ENCODE measurements at regions not wholly inside any gene's neighbourhood (a gene's known extent, or its start where the extent isn't known, plus 50 kb on each side); places are given as distances from the start of the nearest gene placed in this dataset.

GRCh38 chr13:73286942-73287620, 228.3 kb downstream of the KLF5 start:
- DNase-seq (ENCODE audit: low read depth), result no peak

DNA sequence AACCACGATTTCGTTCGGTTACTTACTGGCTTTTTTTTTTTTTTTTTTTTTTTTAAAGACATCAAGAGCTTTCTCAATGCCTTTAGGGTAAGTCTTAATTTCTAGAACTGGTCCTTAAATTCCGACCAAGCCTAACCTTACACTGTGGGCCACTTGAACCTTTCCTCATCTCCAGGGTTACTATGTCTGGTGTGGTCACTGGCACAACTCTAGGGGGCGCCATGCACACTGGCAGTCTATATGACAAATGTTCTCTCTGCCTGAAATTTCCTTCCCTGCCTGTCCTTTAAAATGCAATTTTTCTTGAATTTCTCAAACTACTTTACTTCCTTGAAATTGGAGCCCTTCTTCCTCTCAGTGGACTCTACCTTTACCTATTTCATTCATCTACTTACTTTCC, 227.4 kb downstream of the KLF5 start:
- no peak for DNase-seq (ENCODE audit: low read depth)

DNA sequence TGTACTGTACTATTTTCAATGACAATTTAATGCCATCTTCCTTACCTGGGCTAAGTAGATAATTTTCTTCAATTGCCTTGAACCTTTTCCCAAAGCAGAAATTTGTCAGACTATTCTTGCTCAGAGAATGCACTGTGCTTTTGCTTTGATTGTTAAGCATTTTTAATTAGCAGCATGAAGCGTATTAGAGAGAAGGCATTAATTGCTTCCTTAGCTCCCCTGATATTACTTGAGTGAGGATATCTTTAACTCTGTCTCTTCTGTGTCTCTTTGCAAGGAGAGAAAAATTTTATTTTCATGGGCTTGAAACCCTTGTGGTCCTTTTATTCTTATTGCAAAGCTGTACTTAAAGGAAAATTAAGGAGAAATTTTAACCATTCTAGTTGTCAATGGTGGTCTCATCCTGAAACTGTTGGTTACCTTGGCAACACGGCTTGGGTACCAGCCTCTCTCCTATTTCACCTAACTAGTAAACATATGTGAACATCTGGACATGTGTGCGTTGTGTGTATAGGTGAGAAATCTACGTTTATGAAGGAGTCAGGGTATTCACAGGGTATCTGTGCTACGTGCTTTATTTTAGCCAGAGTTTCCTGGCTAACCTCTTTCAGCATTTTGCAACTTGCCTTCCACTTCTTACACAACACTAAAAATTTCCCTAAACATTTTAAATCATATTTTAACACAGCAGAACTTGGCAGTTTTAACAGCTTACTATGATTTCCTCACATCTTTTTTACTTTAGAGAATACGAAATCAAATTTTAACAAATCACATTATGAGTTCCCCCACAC, 225.5 kb downstream of the KLF5 start:
- no peak for DNase-seq (ENCODE audit: low read depth)

GRCh38 chr13:73283636-73284035, 224.8 kb downstream of the KLF5 start:
- DNase-seq (ENCODE audit: low read depth), result no peak

DNA sequence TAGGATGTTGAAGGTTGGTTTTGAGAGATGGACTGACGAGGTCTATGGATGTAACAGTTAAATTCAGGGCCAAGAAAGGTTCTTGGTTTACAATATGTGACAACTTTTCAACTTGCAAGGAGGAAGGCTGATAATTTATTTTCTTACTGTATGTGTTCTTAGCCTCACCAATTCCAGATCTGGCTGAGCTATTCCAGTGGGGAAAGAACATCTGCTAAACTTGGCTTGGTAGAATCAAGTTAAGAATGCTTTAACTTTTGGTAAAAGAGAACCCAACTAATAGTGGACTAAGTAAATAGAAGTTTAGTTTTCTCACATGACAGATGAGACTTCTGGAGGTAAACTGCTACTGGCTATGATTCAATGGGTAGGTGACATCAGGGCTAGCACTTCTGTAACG, 222.9 kb downstream of the KLF5 start:
- DNase-seq (ENCODE audit: low read depth), result no peak

GRCh38 chr13:73278186-73278585, 219.4 kb downstream of the KLF5 start:
- no peak for DNase-seq (ENCODE audit: low read depth)

- DNase-seq (ENCODE audit: low read depth), result no peak
Observed at GRCh38 chr13:73275163-73275562, 216.4 kb downstream of the KLF5 start.

DNA sequence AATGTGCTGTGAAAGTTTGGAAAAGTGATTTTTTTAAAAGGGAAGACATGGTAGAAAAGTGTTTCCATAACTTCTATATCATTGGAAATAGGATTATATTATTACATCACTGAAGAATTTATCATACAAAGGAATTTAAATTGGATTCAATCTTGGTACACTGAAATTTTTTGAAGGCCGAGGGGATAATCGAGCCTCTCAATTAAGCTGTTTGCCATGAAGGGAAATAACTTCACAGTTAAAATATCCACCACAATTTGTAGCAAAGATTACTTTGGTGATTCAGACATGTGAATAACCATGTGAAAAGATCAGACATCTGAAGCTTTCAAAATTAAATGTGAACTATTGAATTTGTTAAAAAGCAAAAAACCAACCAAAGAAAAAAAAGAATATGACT, 215.3 kb downstream of the KLF5 start:
- DNase-seq (ENCODE audit: low read depth), result no peak

DNA sequence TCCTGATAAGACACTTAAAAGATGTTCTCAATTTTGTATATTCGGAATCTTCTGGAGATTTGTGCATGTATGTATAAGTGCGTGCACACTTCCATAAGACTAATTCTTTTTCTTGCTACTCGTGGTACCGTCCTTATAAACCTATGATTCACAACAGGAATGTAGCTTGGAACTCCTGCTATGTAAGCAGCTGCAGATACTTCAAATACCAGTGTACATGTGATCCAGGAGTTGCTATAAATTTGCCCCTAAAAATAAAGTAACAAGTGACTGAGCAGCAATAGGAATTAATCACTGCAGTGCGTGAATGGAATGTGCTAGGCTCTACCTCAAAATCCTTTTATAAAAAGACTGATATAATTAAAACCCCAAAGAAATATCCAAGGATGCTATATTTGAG, 214.9 kb downstream of the KLF5 start:
- DNase-seq (ENCODE audit: low read depth), result no peak

DNA sequence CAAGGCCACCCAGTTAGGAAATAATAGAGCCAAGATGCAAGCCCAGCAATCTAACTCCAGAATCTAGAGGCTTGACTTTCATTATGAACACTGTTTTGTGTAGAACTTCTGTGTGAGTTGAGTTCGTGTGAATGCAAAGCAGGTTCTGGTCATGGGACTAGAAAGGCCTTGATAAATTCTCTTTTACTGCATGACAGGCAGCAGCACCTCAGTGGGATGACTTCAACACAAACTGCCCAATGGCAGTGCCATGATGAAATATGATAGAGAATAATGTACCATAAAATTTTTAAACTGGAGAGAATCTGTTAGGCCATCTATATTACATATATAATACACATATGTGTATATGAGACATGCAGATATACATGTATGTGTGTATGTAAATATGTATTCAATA, 214.5 kb downstream of the KLF5 start:
- DNase-seq (ENCODE audit: low read depth), result no peak

DNA sequence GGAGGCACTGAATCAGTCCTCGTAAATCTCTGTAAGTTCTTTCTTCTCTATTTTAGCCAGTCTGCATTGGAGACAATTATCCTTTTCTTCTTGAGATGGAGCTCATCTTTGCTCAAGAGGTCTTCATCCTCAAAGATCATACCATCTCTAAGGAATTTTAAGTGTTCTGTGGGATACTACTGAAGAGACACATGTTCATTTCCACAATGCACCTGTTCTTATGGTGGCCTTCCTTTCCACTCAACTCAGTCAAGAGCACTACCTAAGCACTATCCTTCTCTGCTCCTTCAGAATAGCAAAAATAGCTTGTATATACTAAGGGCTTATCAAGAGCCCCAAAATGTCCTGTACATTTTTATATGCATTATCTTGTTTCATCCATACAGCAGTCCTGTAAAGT, 214.0 kb downstream of the KLF5 start:
- DNase-seq (ENCODE audit: low read depth), result no peak

- DNase-seq (ENCODE audit: low read depth), result no peak
Observed at GRCh38 chr13:73268306-73268705, 209.5 kb downstream of the KLF5 start.

DNA sequence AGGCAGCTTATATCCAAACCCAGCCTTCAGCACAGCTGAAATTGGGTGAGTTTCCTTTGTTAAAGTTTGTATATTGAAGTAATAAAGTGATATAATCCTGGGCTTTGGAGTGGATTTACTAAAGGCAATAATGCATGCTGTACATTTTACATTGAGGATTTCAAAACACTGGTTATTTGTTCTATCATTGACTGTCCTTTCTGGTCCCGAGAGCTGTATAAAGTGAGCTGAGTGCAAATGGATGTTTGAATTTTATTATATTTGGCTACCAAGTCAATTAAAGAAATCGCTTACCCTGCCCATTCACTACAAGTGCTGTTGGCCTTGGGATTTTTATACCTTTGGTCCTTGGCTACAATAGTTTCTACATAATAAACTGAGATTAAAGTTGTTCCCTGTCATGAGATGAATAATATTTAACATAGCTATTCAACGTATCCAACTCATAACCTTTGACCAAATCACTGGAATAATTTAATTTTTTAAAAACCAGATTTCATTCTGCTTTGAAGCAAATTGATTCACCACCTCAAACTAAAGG, 207.9 kb downstream of the KLF5 start:
- DNase-seq (ENCODE audit: low read depth), result no peak

DNA sequence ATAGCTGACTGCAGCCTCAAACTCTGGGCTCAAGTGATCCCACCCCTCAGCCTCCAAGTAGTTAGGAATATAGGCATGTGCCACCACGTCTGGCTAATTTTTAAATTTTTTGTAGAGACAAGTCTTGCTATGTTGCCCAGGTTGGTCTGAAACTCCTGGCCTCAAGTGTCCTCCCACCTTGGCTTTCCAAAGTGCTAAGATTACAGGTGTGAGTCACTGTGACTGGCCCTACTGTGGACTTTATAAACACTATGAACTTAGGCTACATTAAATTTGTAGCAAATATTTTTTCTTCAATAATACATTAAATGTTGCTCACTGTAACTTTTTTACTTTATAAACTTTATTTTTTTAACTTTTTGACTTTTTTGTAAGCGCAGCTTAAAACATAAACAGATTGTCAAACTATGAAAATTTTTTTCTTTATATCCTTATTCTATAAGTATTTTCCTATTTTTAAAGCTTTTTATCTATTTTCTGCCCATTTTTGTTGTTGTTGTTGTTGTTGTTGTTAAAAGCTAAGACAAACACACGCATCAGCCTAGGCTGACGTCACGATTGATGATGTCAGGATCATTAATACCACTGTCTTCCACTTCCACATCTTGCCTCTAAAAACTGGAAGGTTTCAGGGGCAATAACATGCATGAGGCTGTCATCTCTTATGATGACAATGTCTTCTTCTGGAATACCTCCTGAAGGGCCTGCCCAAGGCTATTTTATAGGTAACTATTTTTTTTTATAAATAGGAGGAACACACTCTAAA, 204.2 kb downstream of the KLF5 start:
- no peak for DNase-seq (ENCODE audit: low read depth)

- DNase-seq (ENCODE audit: low read depth), result no peak
Observed at GRCh38 chr13:73261739-73262216, 203.0 kb downstream of the KLF5 start.

DNA sequence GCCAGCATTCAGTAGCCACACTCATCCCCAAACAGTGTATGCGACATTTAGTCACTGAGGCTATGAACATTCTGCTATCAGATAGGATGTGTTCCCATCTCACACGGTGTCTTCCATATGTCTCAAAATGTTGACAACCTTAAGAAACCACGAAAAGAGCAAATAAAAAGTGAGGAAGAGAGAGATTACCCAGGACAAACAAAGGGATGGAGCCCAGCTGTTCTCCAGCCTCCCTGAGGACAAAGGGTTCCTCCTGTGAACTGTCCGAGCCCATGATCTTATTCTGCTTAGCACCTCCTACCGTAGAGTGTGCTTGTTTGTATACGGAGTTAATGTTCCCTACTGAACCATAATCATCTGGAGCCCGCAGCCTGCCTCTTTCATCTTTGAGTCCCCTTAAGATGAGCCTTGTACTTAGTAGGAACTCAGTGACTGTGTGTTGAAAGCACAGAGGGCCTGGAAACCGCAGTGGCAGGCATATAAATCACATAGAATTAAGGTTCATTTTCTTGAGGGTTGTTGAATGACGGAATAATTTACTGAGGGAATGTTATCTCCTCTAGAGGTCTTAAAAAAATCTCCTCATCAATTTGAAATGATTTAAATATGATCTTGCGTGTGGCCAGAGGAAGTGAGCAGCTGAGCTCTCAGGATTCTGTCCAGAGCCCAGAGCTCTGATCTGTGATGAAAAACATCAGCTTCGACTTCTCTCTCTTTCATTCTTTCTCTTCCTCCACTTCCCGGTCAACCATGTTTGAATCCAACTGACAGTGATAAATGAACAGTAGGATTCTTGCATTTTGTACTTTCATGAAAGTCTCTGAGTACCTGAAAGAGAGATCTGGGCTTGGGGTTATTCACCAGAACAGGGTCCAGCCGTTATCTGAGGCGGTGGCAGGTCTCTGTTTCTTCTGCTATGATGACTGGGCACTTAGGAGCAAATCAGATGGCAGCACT, 200.5 kb downstream of the KLF5 start:
- no peak for DNase-seq (ENCODE audit: low read depth)

DNA sequence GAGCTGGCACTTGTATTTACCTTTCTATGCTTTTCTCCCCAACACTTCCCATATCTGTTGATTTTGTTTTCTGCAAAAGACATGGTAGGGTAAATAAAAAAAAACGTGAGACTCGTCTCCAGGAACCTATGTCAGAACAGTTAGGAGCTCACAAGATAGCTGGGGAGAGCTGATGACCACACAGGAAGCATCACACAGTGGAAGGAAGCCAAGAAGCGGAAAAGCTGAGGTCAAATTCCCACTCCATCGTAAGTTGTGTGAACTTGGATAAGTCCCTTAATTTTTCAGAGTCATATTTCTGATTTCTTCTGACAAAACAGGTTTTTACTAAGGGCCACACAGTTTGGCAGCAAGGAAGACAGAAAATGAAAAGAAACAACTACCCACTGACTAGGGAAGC, 199.6 kb downstream of the KLF5 start:
- DNase-seq (ENCODE audit: low read depth), result no peak

DNA sequence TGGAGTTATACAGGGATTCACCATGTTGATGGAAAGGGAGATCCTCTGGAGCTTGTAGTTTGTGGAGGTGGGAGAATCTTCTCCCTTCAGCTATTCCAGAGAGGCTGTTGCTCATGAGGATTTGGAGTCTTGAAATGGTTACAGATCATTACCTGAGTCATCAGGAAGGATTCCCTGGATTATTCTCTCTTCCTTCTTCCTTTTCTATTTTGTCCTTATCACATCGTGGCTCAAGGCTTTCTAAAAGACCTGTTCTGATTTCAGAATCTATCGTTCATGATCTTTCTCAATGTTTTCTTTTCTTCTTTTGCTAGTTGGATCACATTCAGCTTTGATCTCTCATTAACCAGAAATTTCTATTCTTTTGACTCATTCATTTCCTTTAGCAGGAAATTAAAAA, 196.0 kb downstream of the KLF5 start:
- no peak for DNase-seq (ENCODE audit: low read depth)

DNA sequence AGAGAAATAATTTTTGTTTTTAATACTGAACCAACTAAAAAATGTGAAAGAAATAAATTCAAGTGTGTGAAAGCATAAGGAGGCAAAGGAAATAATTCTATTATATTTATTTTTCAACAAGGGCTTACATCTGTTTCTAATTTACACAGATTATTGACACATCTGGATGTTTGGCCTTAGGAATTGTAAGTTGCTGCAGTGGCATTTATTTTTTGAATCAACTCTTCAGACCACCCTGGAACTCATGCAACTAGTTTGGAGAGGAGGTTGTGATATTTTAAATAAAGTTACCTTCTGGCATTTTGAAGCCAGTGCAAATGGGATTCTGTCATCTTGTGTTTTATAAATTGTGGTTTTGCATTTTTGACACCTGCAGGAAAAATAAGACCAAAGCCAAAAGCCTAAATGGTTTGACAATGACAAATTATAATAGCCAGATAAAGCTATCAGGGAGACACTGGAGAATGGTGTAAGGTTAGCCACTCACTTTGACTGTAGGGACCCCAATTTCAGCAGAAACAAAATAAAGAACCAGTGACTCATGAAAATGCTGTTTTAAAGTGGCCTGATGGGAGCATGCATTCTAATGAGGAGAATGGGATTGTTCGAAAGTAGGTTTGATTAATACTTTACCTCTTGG, 192.9 kb downstream of the KLF5 start:
- DNase-seq (ENCODE audit: low read depth), result no peak

DNA sequence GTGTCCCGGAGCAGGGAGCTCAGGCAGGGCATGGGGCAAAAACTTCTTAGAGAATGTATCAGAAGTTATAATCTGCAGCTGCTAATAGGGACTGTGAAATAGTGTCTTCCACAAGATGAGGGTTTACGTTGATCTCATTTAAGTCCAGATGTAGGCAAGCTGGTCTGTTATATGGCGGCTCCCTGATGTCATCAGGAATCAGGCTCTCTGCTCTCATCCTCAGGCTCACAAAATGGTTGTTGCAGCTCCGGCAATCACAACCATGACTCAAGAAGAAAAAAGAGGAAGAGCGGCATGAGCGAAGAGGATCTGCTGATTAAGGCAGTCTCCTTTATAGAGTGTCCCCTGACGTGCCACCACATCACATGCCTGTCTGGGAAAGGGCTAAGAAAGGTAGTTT, 191.3 kb downstream of the KLF5 start:
- DNase-seq (ENCODE audit: low read depth), result no peak
